WERI-Rb-1 (cell line): ENCODE measurements at regions not wholly inside any gene's neighbourhood (a gene's known extent, or its start where the extent isn't known, plus 50 kb on each side); places are given as distances from the start of the nearest gene placed in this dataset.

ENCODE experiments used
- DNase-seq: peaks from one replicate; pipeline ENCODE4 v3.0.0-alpha.2; 2020
- H3K27ac ChIP-seq: fragments of 250-450 bp; sonication (Bioruptor Pico); 2 replicates; pipeline ENCODE4 v1.5.1; 2020; ENCODE audit warnings: mild to moderate bottlenecking, moderate library complexity
- H3K27me3 ChIP-seq: fragments of 250-450 bp; sonication (Bioruptor Pico); 2 replicates; pipeline ENCODE4 v1.5.1; 2021; ENCODE audit warnings: mild to moderate bottlenecking, low read depth, moderate library complexity; ENCODE audit not compliant: insufficient read depth, severe bottlenecking
- H3K36me3 ChIP-seq: fragments of 250-450 bp; sonication (Bioruptor Pico); 2 replicates; pipeline ENCODE4 v1.5.1; 2020; ENCODE audit warnings: mild to moderate bottlenecking, moderate library complexity
- H3K4me3 ChIP-seq: 2 replicates; pipeline ENCODE4 v1.5.1; 2011; ENCODE audit warnings: low read depth, mild to moderate bottlenecking, control low read depth, low read length
- H3K9me3 ChIP-seq: fragments of 250-450 bp; sonication (Bioruptor Pico); 2 replicates; pipeline ENCODE4 v1.5.1; 2021; ENCODE audit warnings: mild to moderate bottlenecking, moderate library complexity; ENCODE audit not compliant: severe bottlenecking
- TF ChIP-seq, protein P1 (sequence below): IDR thresholded peaks from 2 replicates; pipeline ENCODE4 v1.5.1; 2011; ENCODE audit warnings: low read depth, mild to moderate bottlenecking, control low read depth, inconsistent platforms, low read length

DNA sequence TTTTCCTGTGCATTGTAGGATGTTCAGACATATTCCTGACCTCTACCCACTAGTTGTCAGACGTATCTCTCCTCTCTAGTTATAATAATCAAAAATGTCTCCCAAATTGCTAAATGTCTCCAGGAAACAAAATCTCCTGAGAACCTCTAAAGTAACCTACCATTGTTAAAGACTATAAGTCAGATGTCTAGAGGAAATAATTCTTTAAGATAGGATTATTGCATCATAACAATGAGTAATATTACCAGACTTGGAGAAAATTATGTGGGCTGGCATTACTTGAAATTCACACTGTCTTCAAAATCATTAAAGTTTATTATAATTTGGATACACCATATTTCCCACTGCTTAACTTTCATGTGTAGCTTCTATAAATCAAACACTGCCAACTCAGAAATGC is 643.0 kb upstream of the ADGRL2 start:
- no peak for DNase-seq
- TF ChIP-seq, protein P1, sequence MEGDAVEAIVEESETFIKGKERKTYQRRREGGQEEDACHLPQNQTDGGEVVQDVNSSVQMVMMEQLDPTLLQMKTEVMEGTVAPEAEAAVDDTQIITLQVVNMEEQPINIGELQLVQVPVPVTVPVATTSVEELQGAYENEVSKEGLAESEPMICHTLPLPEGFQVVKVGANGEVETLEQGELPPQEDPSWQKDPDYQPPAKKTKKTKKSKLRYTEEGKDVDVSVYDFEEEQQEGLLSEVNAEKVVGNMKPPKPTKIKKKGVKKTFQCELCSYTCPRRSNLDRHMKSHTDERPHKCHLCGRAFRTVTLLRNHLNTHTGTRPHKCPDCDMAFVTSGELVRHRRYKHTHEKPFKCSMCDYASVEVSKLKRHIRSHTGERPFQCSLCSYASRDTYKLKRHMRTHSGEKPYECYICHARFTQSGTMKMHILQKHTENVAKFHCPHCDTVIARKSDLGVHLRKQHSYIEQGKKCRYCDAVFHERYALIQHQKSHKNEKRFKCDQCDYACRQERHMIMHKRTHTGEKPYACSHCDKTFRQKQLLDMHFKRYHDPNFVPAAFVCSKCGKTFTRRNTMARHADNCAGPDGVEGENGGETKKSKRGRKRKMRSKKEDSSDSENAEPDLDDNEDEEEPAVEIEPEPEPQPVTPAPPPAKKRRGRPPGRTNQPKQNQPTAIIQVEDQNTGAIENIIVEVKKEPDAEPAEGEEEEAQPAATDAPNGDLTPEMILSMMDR = no peak
- Histone ChIP-seq H3K27me3 (no peaks in the 10 kb centered on the region), H3K4me3 (no peak overlapping the region), H3K36me3 (no peaks in the 10 kb centered on the region), H3K27ac (no peak overlapping the region), H3K9me3 (no peaks in the 10 kb centered on the region)

DNA sequence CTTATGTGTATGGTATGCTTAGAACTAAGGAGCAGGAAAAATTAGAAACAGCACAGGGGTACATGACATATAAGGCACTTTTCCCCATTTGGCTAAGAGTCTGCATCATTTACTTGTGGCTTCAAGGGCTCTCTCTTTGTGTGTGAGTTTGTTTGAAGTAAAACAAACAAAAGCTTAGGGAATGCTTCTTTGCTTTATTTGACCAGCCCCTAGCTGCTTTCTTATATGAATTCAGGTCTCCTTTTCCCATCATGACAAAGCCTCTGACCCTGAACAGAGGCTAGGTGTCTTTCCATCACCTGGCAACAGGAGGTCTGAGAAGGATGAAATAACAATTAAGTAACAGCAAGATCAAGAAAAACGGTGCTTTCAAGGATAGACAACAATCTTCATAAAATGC is 643.8 kb upstream of the ADGRL2 start:
- DNase-seq = no peak
- Histone ChIP-seq H3K36me3 (no peaks in the 10 kb centered on the region), H3K27ac (no peak overlapping the region), H3K4me3 (no peak overlapping the region), H3K27me3 (no peaks in the 10 kb centered on the region), H3K9me3 (no peaks in the 10 kb centered on the region)
- TF ChIP-seq, protein P1 = no peak

DNA sequence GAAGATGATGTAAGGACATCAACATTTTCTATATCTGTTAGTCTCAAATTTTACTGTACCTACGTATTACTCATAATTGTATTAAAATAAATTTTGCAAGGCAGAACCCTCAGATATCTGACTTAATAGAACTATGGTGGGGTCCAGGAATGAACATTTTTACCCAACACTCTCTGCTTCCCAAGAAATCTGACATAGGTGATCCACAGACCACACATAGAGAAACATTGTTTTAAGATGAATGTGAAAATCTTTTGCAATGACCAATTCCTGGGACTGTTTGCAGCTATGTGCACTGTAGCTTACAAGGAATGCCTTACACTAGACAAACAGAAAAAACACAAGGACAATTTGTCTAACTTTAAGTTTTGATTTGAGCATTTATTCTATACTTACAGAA is 645.6 kb upstream of the ADGRL2 start:
- DNase-seq = no peak
- H3K36me3 ChIP-seq = no peaks in the 10 kb centered on the region
- no peak overlapping the region for H3K4me3 ChIP-seq
- H3K27me3 ChIP-seq = no peaks in the 10 kb centered on the region
- H3K9me3 ChIP-seq = no peaks in the 10 kb centered on the region
- H3K27ac ChIP-seq = no peak overlapping the region
- TF ChIP-seq, protein P1 = no peak

DNA sequence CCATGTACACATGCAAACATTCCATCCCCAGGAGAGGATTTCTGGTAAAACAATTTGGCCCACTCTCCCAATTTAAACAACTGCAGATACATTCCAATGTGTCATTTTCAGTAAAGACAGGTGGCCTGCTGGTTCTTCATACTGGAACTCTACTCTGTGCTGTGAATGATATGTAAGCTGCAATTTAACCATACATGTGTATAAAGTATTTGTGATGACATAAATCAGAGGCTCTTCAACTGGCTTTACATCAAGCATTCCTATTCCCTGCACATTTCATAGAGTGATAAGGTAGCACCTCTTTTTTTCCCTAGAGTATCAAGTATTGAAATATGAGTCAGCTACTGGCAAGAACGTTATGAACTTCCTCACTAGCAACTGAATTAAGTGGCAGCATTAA is 649.5 kb upstream of the ADGRL2 start:
- H3K36me3 ChIP-seq = no peaks in the 10 kb centered on the region
- H3K27ac ChIP-seq = no peak overlapping the region
- no peak overlapping the region for H3K4me3 ChIP-seq
- H3K27me3 ChIP-seq = no peaks in the 10 kb centered on the region
- TF ChIP-seq, protein P1 = no peak
- H3K9me3 ChIP-seq = no peaks in the 10 kb centered on the region
- DNase-seq = no peak

DNA sequence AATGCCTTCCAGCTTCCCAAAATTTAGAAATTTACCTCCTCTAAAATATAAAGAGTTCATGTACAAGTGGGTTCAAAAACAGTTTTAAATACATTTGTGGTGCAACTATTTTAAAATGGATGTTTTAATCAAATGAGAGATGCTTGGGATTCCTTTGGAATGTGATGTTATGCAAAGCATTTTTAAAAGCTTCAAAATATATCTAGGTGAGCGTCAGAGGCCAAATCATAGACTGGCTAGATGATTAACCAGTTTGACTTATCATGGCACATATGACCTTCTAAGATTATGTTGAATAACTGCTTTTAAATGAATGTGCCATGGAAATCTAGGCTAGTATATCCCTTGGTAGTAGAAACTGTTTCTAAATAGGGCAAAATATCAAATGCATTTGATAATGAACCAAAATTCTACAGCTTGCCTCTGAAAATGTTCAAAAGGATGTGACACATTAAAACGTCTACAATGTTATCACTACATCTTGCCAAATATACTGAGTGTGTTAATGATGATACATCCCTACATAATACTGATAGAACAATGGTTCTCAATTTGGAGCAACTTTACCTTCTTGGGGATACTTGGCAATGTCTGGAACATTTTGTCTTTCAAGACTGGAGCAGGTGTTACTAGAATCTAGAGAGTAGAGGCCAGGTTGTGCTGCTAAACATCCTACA is 650.9 kb upstream of the ADGRL2 start:
- no peaks in the 10 kb centered on the region for H3K36me3 ChIP-seq
- H3K4me3 ChIP-seq = no peak overlapping the region
- H3K27me3 ChIP-seq = no peaks in the 10 kb centered on the region
- H3K27ac ChIP-seq = no peak overlapping the region
- TF ChIP-seq, protein P1 = no peak
- no peaks in the 10 kb centered on the region for H3K9me3 ChIP-seq
- DNase-seq = no peak

DNA sequence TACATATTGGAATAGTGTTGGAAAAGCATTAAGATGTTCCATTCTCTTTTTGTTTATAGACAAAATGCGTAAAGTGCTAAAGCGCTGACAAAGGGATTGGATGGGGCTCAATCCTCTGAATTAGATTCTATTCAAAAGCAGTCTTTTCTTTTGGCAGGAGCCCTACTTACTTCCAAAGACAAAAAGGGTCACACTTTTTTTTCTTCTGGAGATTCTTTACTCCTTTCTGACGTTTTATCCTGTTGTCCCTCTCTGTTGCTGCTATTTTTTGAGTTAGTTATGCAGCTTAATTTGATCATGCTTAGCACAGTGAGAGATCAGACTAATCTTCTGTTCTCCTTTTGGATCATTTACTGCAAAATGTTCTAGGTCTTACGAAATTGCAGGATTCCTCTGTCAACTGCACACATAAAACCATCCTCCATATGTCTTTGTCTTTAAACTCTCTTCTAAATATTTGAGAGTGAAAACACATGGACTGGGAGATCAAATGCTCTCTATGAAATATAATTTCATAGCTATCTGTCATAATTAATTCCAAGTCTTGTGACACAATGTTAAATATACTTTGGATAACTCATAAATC is 656.4 kb upstream of the ADGRL2 start:
- Histone ChIP-seq H3K4me3 (no peak overlapping the region), H3K36me3 (no peaks in the 10 kb centered on the region), H3K27ac (no peak overlapping the region), H3K9me3 (no peaks in the 10 kb centered on the region), H3K27me3 (no peaks in the 10 kb centered on the region)
- no peak for DNase-seq
- TF ChIP-seq, protein P1 = no peak
